Ecto neural progenitor cell (in vitro differentiated cells): ENCODE measurements at regions not wholly inside any gene's neighbourhood (a gene's known extent, or its start where the extent isn't known, plus 50 kb on each side); places are given as distances from the start of the nearest gene placed in this dataset.

Source experiments
- DNase-seq: peaks from one replicate; pipeline ENCODE4 v3.0.0-alpha.2; 2018; ENCODE audit warnings: low spot score

GRCh38 chrX:11952176-11952720 is 186.0 kb upstream of the FRMPD4 start:
- DNase-seq, result no peak

- DNase-seq, result no peak
These were observed 184.7 kb upstream of the FRMPD4 start for GRCh38 chrX:11953615-11954014.

- DNase-seq, result no peak
These were observed 184.1 kb upstream of the FRMPD4 start for GRCh38 chrX:11954176-11954575.

- DNase-seq, result no peak
These were observed 178.2 kb upstream of the FRMPD4 start for GRCh38 chrX:11960031-11960430.

GRCh38 chrX:11965436-11965835 is 172.8 kb upstream of the FRMPD4 start:
- no peak for DNase-seq

GRCh38 chrX:11967986-11968869 is 170.0 kb upstream of the FRMPD4 start:
- no peak for DNase-seq

GRCh38 chrX:11968991-11969390 is 169.3 kb upstream of the FRMPD4 start:
- DNase-seq, result no peak

- no peak for DNase-seq
These were observed 167.5 kb upstream of the FRMPD4 start for GRCh38 chrX:11970578-11971359.

GRCh38 chrX:11976663-11977062 is 161.6 kb upstream of the FRMPD4 start:
- no peak for DNase-seq

GRCh38 chrX:11992271-11992670 is 146.0 kb upstream of the FRMPD4 start:
- no peak for DNase-seq

GRCh38 chrX:11995146-11995545 is 143.1 kb upstream of the FRMPD4 start:
- no peak for DNase-seq

- DNase-seq, result no peak
These were observed 141.5 kb upstream of the FRMPD4 start for GRCh38 chrX:11996810-11997209.

- DNase-seq, result no peak
These were observed 139.3 kb upstream of the FRMPD4 start for GRCh38 chrX:11998944-11999343.

- no peak for DNase-seq
These were observed 135.4 kb upstream of the FRMPD4 start for GRCh38 chrX:12002876-12003275.

GRCh38 chrX:12007881-12008280 is 130.4 kb upstream of the FRMPD4 start:
- no peak for DNase-seq

GRCh38 chrX:12010436-12010835 is 127.8 kb upstream of the FRMPD4 start:
- DNase-seq, result no peak

GRCh38 chrX:12011075-12011474 is 127.2 kb upstream of the FRMPD4 start:
- DNase-seq, result no peak

GRCh38 chrX:12013211-12013618 is 125.1 kb upstream of the FRMPD4 start:
- DNase-seq, result no peak

- no peak for DNase-seq
These were observed 116.6 kb upstream of the FRMPD4 start for GRCh38 chrX:12021698-12022097.

GRCh38 chrX:12026481-12026880 is 111.8 kb upstream of the FRMPD4 start:
- no peak for DNase-seq

GRCh38 chrX:12032082-12032481 is 106.2 kb upstream of the FRMPD4 start:
- DNase-seq, result no peak

GRCh38 chrX:12034741-12035140 is 103.5 kb upstream of the FRMPD4 start:
- no peak for DNase-seq

- no peak for DNase-seq
These were observed 95.7 kb upstream of the FRMPD4 start for GRCh38 chrX:12042615-12043014.
